HCT116 (cell line): ENCODE measurements at regions not wholly inside any gene's neighbourhood (a gene's known extent, or its start where the extent isn't known, plus 50 kb on each side); places are given as distances from the start of the nearest gene placed in this dataset.

Source experiments
- ATAC-seq: fragments of 200-7000 bp; cut with Tn5 transposase; 2 replicates; pipeline ENCODE4 v1.9.1; 2020; ENCODE audit warnings: mild to moderate bottlenecking, moderate library complexity
- BruUV-seq: library from RNA; stranded (reverse); fragments of 400-500 nt; replicated peaks from 2 replicates; lab custom pipeline; 2021; lab: Mats Ljungman, UMichigan
- CTCF ChIA-PET: fragments of 300-600 bp; sonication (Branson Sonifier 250); formaldehyde crosslinking; loops from one replicate; lab custom pipeline; 2021; ENCODE audit warnings: antibody characterized with exemption; lab: Charles Lee
- POLR2A ChIA-PET: fragments of 300-600, 350-600 bp; sonication (Branson Sonifier 250); formaldehyde crosslinking; loops from one replicate; lab custom pipeline; 2021; ENCODE audit warnings: antibody characterized with exemption; lab: Charles Lee
- RAD21 ChIA-PET, 2 experiments: fragments of 300-600 bp; sonication (Branson Sonifier 250); formaldehyde crosslinking; loops; one replicate each; lab custom pipeline; 2023; ENCODE audit warnings: low total read pairs in 2 of 2; ENCODE audit not compliant: uncharacterized antibody in 2 of 2, unreplicated experiment in 2 of 2, low non-redundant PET in 1 of 2; lab: Charles Lee
- DNase-seq: peaks from one replicate; pipeline ENCODE4 v3.0.0-alpha.2; 2010; ENCODE audit warnings: low read depth, low spot score
- H2AFZ ChIP-seq: fragments of 200-600 bp; shearing (Covaris generic), sonication (generic); 2 replicates; pipeline ENCODE4 v1.6.1; 2017; ENCODE audit warnings: low read depth, mixed run types, mixed read lengths, antibody characterized with exemption, low read length; ENCODE audit not compliant: poor library complexity, severe bottlenecking
- H3K27ac ChIP-seq: 2 replicates; pipeline ENCODE4 v1.5.1; 2012; ENCODE audit warnings: low read depth, low read length
- H3K27me3 ChIP-seq: fragments of 200-600 bp; sonication (generic); 2 replicates; pipeline ENCODE4 v1.6.1; 2016; ENCODE audit warnings: mixed run types, low read length, mixed read lengths; ENCODE audit not compliant: insufficient read depth
- H3K36me3 ChIP-seq, 2 experiments: fragments of 200-500 bp in 1 of 2; fragments of 200-600 bp in 1 of 2; sonication (Bioruptor generic) in 1 of 2; sonication (generic) in 1 of 2; 2 replicates each; pipeline versions ENCODE4 v1.5.1 to v1.6.1; 2014 to 2016; ENCODE audit warnings: low read length in 2 of 2, inconsistent platforms in 1 of 2, mixed read lengths in 1 of 2, mixed run types in 1 of 2; ENCODE audit not compliant: insufficient read depth in 2 of 2, control insufficient read depth in 1 of 2
- H3K4me1 ChIP-seq, 2 experiments: fragments of 200-600 bp in 1 of 2; sonication (generic) in 1 of 2; 2 replicates each; pipeline versions ENCODE4 v1.5.1 to v1.6.1; 2012 to 2017; ENCODE audit warnings: low read length in 2 of 2, inconsistent platforms in 1 of 2, mild to moderate bottlenecking in 1 of 2, mixed read lengths in 1 of 2, mixed run types in 1 of 2, moderate library complexity in 1 of 2; ENCODE audit not compliant: insufficient read depth in 2 of 2, control insufficient read depth in 1 of 2
- H3K4me2 ChIP-seq: fragments of 200-600 bp; sonication (generic); 2 replicates; pipeline ENCODE4 v1.6.1; 2017; ENCODE audit warnings: mixed run types, low read length, mixed read lengths
- H3K4me3 ChIP-seq, 2 experiments: fragments of 200-600 bp in 1 of 2; sonication (generic) in 1 of 2; replicated peaks in 1 of 2; 2 replicates each; pipeline ENCODE4 v1.5.1; 2011 to 2016; ENCODE audit warnings: low read length in 2 of 2, control low read depth in 1 of 2, low read depth in 1 of 2, mild to moderate bottlenecking in 1 of 2, mixed read lengths in 1 of 2, mixed run types in 1 of 2
- H3K79me2 ChIP-seq: fragments of 200-600 bp; sonication (generic); 2 replicates; pipeline ENCODE4 v1.6.1; 2017; ENCODE audit warnings: mild to moderate bottlenecking, mixed run types, low read length, moderate library complexity, mixed read lengths; ENCODE audit not compliant: insufficient read depth
- H3K9ac ChIP-seq: fragments of 200-600 bp; sonication (generic); 2 replicates; pipeline ENCODE4 v1.6.1; 2016; ENCODE audit warnings: low read length, mixed read lengths
- H3K9me2 ChIP-seq: fragments of 200-600 bp; sonication (generic), shearing (Covaris generic); 2 replicates; pipeline ENCODE4 v1.6.1; 2017; ENCODE audit warnings: mixed run types, mild to moderate bottlenecking, moderate library complexity; ENCODE audit not compliant: insufficient read depth
- H3K9me3 ChIP-seq, 2 experiments: fragments of 200-500 bp in 1 of 2; fragments of 200-600 bp in 1 of 2; sonication (Bioruptor generic) in 1 of 2; sonication (generic) in 1 of 2; 2 replicates each; pipeline ENCODE4 v1.6.1; 2014 to 2017; ENCODE audit warnings: low read length in 2 of 2, mixed read lengths in 2 of 2, inconsistent platforms in 1 of 2, low read depth in 1 of 2, mild to moderate bottlenecking in 1 of 2, mixed run types in 1 of 2, moderate library complexity in 1 of 2; ENCODE audit not compliant: control insufficient read depth in 1 of 2, insufficient read depth in 1 of 2
- H4K20me1 ChIP-seq: fragments of 200-600 bp; sonication (generic), shearing (Covaris generic); 2 replicates; pipeline ENCODE4 v1.6.1; 2017; ENCODE audit warnings: mixed run types, mild to moderate bottlenecking, moderate library complexity; ENCODE audit not compliant: insufficient read depth
- CEBPB ChIP-seq: IDR thresholded peaks from 2 replicates; pipeline ENCODE4 v1.6.1; 2012; ENCODE audit warnings: low read depth
- JUND ChIP-seq: IDR thresholded peaks from 2 replicates; pipeline ENCODE4 v1.6.1; 2012
- POLR2A ChIP-seq: IDR thresholded peaks from 2 replicates; pipeline ENCODE4 v1.7.0; 2011; ENCODE audit warnings: borderline replicate concordance; ENCODE audit not compliant: insufficient read depth, insufficient read length; ENCODE audit errors: extremely low read depth
- POLR2AphosphoS5 ChIP-seq: IDR thresholded peaks from 2 replicates; pipeline ENCODE4 v1.6.1; 2011; ENCODE audit warnings: mild to moderate bottlenecking, low read depth, low read length, moderate library complexity
- SIN3A ChIP-seq: IDR thresholded peaks from 2 replicates; pipeline ENCODE4 v1.6.1; 2012; ENCODE audit warnings: low read depth
- SP1 ChIP-seq: IDR thresholded peaks from 2 replicates; pipeline ENCODE4 v1.6.1; 2012; ENCODE audit warnings: low read depth
- SRF ChIP-seq: IDR thresholded peaks from 2 replicates; pipeline ENCODE4 v1.6.1; 2012; ENCODE audit warnings: low read depth
- YY1 ChIP-seq: IDR thresholded peaks from 2 replicates; pipeline ENCODE4 v1.6.1; 2011; ENCODE audit warnings: low read length, low read depth, moderate library complexity, mild to moderate bottlenecking; ENCODE audit not compliant: insufficient replicate concordance; ENCODE audit errors: extremely low read depth
- ZNF274 ChIP-seq: fragments of 200-500 bp; sonication (Bioruptor generic); IDR thresholded peaks from 2 replicates; pipeline ENCODE4 v1.6.1; 2014; ENCODE audit warnings: mild to moderate bottlenecking, low read depth, low read length, inconsistent platforms
- intact Hi-C: fragments of 100-400 bp; cut with micrococcal nuclease; formaldehyde crosslinking; loops from 2 replicates; pipeline ENCODE4 v1.10.0; 2022
- TF ChIP-seq, protein P1 (sequence below): IDR thresholded peaks from 2 replicates; pipeline ENCODE4 v1.6.1; 2012; ENCODE audit warnings: low read depth
- TF ChIP-seq, protein P2 (sequence below): IDR thresholded peaks from 2 replicates; pipeline ENCODE4 v1.6.1; 2011; ENCODE audit warnings: mild to moderate bottlenecking, low read length, moderate library complexity; ENCODE audit not compliant: insufficient replicate concordance; ENCODE audit errors: extremely low read depth
- TF ChIP-seq, protein P3 (sequence below): IDR thresholded peaks from 2 replicates; pipeline ENCODE4 v1.6.1; 2012

DNA sequence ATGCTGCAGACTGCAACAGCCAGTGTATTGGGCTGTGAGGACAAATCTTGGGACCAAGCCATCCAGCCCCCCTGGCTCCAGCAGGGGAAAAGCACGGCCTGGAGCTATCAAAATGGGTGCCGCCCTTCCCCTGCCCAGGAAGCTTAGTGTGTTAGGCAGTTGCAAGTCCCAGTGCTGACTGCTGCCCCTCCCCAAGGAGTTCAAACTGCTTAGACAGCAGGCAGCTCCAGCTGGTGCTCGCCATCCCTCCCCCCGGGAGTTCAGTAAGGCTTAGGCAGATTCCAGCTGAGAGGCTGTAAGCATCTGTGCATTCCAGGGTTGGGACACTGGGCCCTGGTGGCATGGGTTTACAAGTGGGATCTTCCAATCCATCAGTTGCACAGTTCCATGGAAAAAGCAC is 579.6 kb upstream of the NR5A2 start:
- DNase-seq (no peak), ATAC-seq (no peak)
- POLR2A ChIA-PET = no interaction called here
- RAD21 ChIA-PET = no interaction called here
- Histone ChIP-seq H3K27me3 (no peaks in the 10 kb centered on the region), H3K9me3 (no peaks in the 10 kb centered on the region), H3K4me2 (no peak overlapping the region), H4K20me1 (no peaks in the 10 kb centered on the region), H3K36me3 (no peaks in the 10 kb centered on the region), H3K27ac (no peak overlapping the region), H3K4me1 (no peaks in the 10 kb centered on the region), H2AFZ (no peak overlapping the region), H3K79me2 (no peaks in the 10 kb centered on the region), H3K9ac (no peak overlapping the region), H3K9me2 (no peaks in the 10 kb centered on the region), H3K4me3 (no peak overlapping the region)
- intact Hi-C loops = no loop called here
- CTCF ChIA-PET = no interaction called here
- BruUV-seq = no TSS peak
- no peak for TF ChIP-seq YY1
- no peak for TF ChIP-seq JUND
- TF ChIP-seq SP1 = no peak
- no peak for TF ChIP-seq POLR2A
- TF ChIP-seq ZNF274 = no peak
- TF ChIP-seq, protein P1, sequence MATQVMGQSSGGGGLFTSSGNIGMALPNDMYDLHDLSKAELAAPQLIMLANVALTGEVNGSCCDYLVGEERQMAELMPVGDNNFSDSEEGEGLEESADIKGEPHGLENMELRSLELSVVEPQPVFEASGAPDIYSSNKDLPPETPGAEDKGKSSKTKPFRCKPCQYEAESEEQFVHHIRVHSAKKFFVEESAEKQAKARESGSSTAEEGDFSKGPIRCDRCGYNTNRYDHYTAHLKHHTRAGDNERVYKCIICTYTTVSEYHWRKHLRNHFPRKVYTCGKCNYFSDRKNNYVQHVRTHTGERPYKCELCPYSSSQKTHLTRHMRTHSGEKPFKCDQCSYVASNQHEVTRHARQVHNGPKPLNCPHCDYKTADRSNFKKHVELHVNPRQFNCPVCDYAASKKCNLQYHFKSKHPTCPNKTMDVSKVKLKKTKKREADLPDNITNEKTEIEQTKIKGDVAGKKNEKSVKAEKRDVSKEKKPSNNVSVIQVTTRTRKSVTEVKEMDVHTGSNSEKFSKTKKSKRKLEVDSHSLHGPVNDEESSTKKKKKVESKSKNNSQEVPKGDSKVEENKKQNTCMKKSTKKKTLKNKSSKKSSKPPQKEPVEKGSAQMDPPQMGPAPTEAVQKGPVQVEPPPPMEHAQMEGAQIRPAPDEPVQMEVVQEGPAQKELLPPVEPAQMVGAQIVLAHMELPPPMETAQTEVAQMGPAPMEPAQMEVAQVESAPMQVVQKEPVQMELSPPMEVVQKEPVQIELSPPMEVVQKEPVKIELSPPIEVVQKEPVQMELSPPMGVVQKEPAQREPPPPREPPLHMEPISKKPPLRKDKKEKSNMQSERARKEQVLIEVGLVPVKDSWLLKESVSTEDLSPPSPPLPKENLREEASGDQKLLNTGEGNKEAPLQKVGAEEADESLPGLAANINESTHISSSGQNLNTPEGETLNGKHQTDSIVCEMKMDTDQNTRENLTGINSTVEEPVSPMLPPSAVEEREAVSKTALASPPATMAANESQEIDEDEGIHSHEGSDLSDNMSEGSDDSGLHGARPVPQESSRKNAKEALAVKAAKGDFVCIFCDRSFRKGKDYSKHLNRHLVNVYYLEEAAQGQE = no peak
- TF ChIP-seq CEBPB = no peak
- no peak for TF ChIP-seq SIN3A
- no peak for TF ChIP-seq POLR2AphosphoS5
- TF ChIP-seq SRF = no peak
- TF ChIP-seq, protein P2, sequence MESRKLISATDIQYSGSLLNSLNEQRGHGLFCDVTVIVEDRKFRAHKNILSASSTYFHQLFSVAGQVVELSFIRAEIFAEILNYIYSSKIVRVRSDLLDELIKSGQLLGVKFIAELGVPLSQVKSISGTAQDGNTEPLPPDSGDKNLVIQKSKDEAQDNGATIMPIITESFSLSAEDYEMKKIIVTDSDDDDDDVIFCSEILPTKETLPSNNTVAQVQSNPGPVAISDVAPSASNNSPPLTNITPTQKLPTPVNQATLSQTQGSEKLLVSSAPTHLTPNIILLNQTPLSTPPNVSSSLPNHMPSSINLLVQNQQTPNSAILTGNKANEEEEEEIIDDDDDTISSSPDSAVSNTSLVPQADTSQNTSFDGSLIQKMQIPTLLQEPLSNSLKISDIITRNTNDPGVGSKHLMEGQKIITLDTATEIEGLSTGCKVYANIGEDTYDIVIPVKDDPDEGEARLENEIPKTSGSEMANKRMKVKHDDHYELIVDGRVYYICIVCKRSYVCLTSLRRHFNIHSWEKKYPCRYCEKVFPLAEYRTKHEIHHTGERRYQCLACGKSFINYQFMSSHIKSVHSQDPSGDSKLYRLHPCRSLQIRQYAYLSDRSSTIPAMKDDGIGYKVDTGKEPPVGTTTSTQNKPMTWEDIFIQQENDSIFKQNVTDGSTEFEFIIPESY = no peak
- TF ChIP-seq, protein P3, sequence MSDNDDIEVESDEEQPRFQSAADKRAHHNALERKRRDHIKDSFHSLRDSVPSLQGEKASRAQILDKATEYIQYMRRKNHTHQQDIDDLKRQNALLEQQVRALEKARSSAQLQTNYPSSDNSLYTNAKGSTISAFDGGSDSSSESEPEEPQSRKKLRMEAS = no peak
